ENCODE measurements at regions not wholly inside any gene's neighbourhood (a gene's known extent, or its start where the extent isn't known, plus 50 kb on each side); places are given as distances from the start of the nearest gene placed in this dataset.

DNA sequence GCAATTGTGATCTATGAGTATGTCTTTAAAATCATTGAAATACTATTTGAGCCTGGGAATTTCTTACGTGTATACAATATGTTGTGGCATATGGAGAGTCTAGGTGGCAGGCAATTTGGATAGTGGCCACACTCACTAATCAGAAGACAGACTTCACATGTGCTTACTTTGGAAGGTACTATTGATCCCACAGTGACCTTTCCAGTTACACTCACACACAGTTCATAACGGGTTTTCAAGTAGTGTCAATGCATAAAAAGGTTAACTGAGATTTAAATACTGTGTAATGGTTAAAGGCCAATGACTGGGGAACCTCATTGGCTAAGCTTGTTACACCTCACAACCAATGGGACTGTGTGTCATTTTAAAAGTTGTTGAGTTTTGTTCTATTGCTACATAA is 783.2 kb downstream of the RPA4 start:
- Histone ChIP-seq H3K36me3 (ENCODE audit: insufficient read depth, low read length) (no peaks in the 10 kb centered on the region), H3K9me3 (ENCODE audit: low read depth, low read length) (no peaks in the 10 kb centered on the region), H3K27ac (no peak overlapping the region), H3K4me3 (no peak overlapping the region), H3K9ac (ENCODE audit: insufficient read length) (no peak overlapping the region)
- no peak for DNase-seq (ENCODE audit: low read depth, low spot score)
- no peak for TF ChIP-seq FOXP2 (optimal IDR thresholded peaks at IDR 0.05; ENCODE audit: control extremely low read depth, extremely low read length, insufficient read depth)
- TF ChIP-seq POLR2AphosphoS5 (IDR thresholded peaks at IDR 0.05; ENCODE audit: borderline replicate concordance, low read depth, low read length), result no peak
- no peak for TF ChIP-seq EZH2 (IDR thresholded peaks at IDR 0.05)

DNA sequence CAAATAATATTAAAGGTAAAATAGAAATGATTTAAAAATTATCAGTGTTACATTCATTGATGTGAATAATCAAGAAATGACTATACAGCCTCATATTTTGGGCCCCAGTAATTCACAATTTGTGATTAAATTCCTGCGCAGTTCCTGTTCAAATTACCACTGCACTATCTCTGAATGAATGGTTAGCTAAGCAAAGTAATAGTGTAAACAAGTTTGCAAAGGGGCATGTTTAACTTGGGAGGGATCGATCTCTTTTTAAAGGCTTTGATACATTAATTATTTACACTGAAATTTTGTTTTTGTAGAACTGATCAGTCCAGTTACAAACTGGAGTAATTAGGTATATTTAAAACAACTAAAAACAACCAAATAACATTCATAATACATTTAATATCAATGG is 784.4 kb downstream of the RPA4 start:
- Histone ChIP-seq H3K36me3 (ENCODE audit: insufficient read depth, low read length) (no peaks in the 10 kb centered on the region), H3K4me3 (no peak overlapping the region), H3K27ac (no peak overlapping the region), H3K9me3 (ENCODE audit: low read depth, low read length) (no peaks in the 10 kb centered on the region), H3K9ac (ENCODE audit: insufficient read length) (no peak overlapping the region)
- no peak for DNase-seq (ENCODE audit: low read depth, low spot score)
- TF ChIP-seq FOXP2 (optimal IDR thresholded peaks at IDR 0.05; ENCODE audit: control extremely low read depth, extremely low read length, insufficient read depth), result no peak
- TF ChIP-seq POLR2AphosphoS5 (IDR thresholded peaks at IDR 0.05; ENCODE audit: borderline replicate concordance, low read depth, low read length), result no peak
- TF ChIP-seq EZH2 (IDR thresholded peaks at IDR 0.05), result no peak

DNA sequence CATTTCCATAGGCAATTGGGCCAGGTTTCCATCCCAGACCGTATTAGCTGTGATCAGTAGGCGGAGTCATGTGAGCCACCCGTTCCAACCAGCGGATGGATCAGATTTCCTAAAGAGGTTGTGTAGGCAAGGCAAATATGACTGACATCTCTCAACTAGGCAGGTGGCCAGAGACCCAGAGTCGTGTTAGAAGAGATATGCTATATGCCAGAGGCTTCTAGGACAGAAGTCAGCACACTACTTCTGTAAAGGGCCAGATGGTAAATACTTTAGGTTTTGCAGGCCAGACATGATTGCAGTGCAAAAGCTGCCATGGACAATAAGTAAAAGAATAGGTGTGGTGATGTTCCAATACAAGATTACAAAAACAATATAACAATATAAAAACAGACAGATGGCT is 788.4 kb downstream of the RPA4 start:
- H3K27ac ChIP-seq, result no peak overlapping the region
- H3K36me3 ChIP-seq (ENCODE audit: insufficient read depth, low read length), result no peaks in the 10 kb centered on the region
- H3K4me3 ChIP-seq, result no peak overlapping the region
- no peak for TF ChIP-seq FOXP2 (optimal IDR thresholded peaks at IDR 0.05; ENCODE audit: control extremely low read depth, extremely low read length, insufficient read depth)
- no peak for TF ChIP-seq POLR2AphosphoS5 (IDR thresholded peaks at IDR 0.05; ENCODE audit: borderline replicate concordance, low read depth, low read length)
- TF ChIP-seq EZH2 (IDR thresholded peaks at IDR 0.05), result no peak
- no peaks in the 10 kb centered on the region for H3K9me3 ChIP-seq (ENCODE audit: low read depth, low read length)
- DNase-seq (ENCODE audit: low read depth, low spot score), result no peak
- H3K9ac ChIP-seq (ENCODE audit: insufficient read length), result no peak overlapping the region

DNA sequence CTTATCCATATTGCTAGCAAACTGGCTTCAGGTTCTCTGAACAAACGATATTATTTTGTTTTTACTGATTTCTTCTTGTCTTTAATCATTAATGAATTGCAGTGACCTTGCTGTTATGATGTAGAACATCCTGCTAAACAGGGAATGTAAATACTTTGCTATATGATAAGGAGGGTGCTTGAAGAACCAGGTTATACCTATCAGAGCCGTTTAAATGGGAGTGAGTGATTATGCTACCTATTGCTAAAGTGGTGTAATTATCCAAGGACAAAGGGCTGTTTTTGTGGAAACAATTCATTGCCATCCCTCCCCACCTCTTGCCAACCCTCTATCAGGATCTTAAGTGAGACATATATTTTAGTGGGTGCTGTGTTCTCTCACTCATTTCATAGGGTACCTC is 788.9 kb downstream of the RPA4 start:
- no peak for DNase-seq (ENCODE audit: low read depth, low spot score)
- Histone ChIP-seq H3K36me3 (ENCODE audit: insufficient read depth, low read length) (no peaks in the 10 kb centered on the region), H3K27ac (no peak overlapping the region), H3K9ac (ENCODE audit: insufficient read length) (no peak overlapping the region), H3K9me3 (ENCODE audit: low read depth, low read length) (no peaks in the 10 kb centered on the region), H3K4me3 (no peak overlapping the region)
- TF ChIP-seq FOXP2 (optimal IDR thresholded peaks at IDR 0.05; ENCODE audit: control extremely low read depth, extremely low read length, insufficient read depth) (no peak), POLR2AphosphoS5 (IDR thresholded peaks at IDR 0.05; ENCODE audit: borderline replicate concordance, low read depth, low read length) (no peak)

DNA sequence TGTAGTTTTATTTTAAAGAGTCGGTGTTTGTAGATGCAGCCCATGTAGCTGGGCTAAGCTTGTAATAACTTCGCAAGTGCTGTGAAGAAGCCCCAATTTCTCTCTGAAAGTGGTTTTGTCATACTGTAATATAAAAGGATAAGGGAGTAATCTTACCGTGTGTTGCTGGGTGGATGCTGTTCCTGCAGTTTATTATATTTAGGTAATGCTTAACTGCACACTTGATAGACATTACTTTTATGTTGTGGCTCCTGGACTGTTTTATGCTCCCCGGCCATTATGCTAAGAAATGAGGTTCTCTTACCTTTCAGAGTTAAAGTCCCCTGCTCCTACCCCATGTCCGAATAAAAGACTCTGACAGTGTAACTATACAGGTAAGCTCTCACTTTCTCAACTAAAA is 789.4 kb downstream of the RPA4 start:
- TF ChIP-seq POLR2AphosphoS5 (IDR thresholded peaks at IDR 0.05; ENCODE audit: borderline replicate concordance, low read depth, low read length) (no peak), FOXP2 (optimal IDR thresholded peaks at IDR 0.05; ENCODE audit: control extremely low read depth, extremely low read length, insufficient read depth) (no peak), EZH2 (IDR thresholded peaks at IDR 0.05) (no peak)
- no peak overlapping the region for H3K9ac ChIP-seq (ENCODE audit: insufficient read length)
- H3K27ac ChIP-seq, result no peak overlapping the region
- no peak overlapping the region for H3K4me3 ChIP-seq
- DNase-seq (ENCODE audit: low read depth, low spot score), result no peak
- no peaks in the 10 kb centered on the region for H3K9me3 ChIP-seq (ENCODE audit: low read depth, low read length)
- H3K36me3 ChIP-seq (ENCODE audit: insufficient read depth, low read length), result no peaks in the 10 kb centered on the region

DNA sequence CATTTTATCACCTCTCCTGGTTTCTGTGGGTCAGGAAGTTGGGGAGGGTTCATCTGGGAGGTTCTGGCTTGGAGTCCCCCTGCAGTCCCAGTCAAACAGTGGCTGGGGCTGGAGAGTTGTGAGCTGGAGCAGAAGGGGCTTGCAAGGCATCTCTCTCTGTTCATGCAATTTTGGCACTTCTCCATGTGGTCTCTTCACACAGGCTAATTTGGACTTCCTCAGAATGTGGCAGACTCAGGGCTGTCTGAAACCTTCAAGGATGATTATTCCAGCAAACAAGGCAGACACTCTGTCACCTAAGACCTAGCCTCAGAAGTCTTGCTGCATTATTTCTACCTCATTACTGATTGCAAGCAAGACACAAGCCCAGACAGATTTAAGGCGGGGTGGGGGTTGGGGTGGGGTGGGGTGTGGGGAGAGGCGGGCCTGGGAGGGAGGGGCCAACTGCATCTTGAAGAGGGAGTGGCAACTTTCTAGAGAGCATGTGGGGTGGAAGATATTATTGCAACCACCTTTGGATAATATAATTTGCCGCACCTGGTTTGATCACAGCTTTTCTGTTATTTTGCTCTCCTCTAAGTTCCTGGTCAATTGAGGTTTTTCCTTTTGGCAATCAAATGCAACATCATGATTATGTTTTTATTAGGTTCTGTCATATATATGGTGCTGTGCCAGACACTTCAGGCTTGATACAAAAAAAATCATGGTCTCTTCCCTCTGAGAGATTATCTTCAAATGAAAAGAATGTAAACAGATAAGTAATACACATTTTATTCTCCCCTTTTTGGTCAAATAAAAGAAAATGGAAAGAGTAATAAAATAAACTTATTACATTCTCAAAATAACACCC is 799.5 kb downstream of the RPA4 start:
- no peaks in the 10 kb centered on the region for H3K36me3 ChIP-seq (ENCODE audit: insufficient read depth, low read length)
- H3K27ac ChIP-seq, result no peak overlapping the region
- no peak for DNase-seq (ENCODE audit: low read depth, low spot score)
- H3K4me3 ChIP-seq, result no peak overlapping the region
- no peak for TF ChIP-seq EZH2 (IDR thresholded peaks at IDR 0.05)
- no peak for TF ChIP-seq FOXP2 (optimal IDR thresholded peaks at IDR 0.05; ENCODE audit: control extremely low read depth, extremely low read length, insufficient read depth)
- no peak for TF ChIP-seq POLR2AphosphoS5 (IDR thresholded peaks at IDR 0.05; ENCODE audit: borderline replicate concordance, low read depth, low read length)
- no peak overlapping the region for H3K9ac ChIP-seq (ENCODE audit: insufficient read length)
- no peaks in the 10 kb centered on the region for H3K9me3 ChIP-seq (ENCODE audit: low read depth, low read length)

DNA sequence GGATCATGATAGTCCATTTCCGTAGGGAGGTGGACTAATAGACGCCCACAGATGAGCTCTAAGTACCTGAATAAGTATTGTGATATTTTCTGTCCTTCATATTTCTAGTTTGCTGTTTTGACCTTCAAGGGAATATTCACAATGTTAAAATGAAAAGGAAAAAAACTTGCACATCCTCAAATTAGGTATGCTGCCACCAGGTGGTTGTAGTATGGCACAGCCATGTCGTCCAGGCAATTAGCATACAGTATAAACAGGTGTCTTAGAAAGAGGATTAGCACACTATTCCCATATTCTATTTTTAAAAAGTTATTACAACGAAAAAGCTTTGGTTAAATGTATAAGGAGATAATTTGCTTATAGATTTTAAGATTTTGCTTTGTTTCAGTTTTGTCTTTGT is 802.0 kb downstream of the RPA4 start:
- Histone ChIP-seq H3K9ac (ENCODE audit: insufficient read length) (no peak overlapping the region), H3K27ac (no peak overlapping the region), H3K36me3 (ENCODE audit: insufficient read depth, low read length) (no peaks in the 10 kb centered on the region), H3K9me3 (ENCODE audit: low read depth, low read length) (no peaks in the 10 kb centered on the region), H3K4me3 (no peak overlapping the region)
- no peak for TF ChIP-seq EZH2 (IDR thresholded peaks at IDR 0.05)
- TF ChIP-seq FOXP2 (optimal IDR thresholded peaks at IDR 0.05; ENCODE audit: control extremely low read depth, extremely low read length, insufficient read depth), result no peak
- TF ChIP-seq POLR2AphosphoS5 (IDR thresholded peaks at IDR 0.05; ENCODE audit: borderline replicate concordance, low read depth, low read length), result no peak
- DNase-seq (ENCODE audit: low read depth, low spot score), result no peak

DNA sequence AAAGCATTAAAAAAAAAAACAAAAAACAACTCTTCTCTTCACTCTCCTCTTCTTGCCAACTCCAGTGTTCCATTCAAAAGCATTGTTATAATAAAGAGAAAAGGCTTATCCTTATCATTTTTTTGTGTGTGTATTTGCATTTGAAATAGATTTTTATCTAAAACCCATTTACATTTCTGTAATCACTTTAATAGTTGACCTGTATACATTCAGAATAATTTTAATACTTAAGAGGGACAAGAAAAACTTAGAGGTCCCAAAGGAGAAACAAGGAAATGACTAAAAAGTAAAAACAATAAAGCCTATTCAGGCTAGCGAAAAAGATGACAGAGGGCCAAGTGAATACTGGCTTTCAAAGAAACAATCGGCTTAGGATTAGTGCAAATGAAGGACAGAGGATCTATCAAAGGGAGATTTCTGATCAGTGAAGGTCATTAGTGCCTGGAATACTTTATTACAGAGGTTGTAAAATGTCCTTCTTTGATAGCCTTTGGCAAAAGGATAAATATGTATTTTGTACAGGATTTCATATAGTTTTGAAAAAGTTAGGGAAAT is 808.3 kb downstream of the RPA4 start:
- no peak for DNase-seq (ENCODE audit: low read depth, low spot score)
- H3K36me3 ChIP-seq (ENCODE audit: insufficient read depth, low read length), result no peaks in the 10 kb centered on the region
- TF ChIP-seq FOXP2 (optimal IDR thresholded peaks at IDR 0.05; ENCODE audit: control extremely low read depth, extremely low read length, insufficient read depth) (no peak), POLR2AphosphoS5 (IDR thresholded peaks at IDR 0.05; ENCODE audit: borderline replicate concordance, low read depth, low read length) (no peak), EZH2 (IDR thresholded peaks at IDR 0.05) (no peak)
- no peak overlapping the region for H3K27ac ChIP-seq
- no peak overlapping the region for H3K4me3 ChIP-seq
- no peak overlapping the region for H3K9ac ChIP-seq (ENCODE audit: insufficient read length)
- no peaks in the 10 kb centered on the region for H3K9me3 ChIP-seq (ENCODE audit: low read depth, low read length)
